Activated naive CD4-positive, alpha-beta T cell treated with anti-CD3 and anti-CD28 coated beads, Interleukin-2, amount 50 U/mL, for 72 hours (primary cell): ENCODE measurements at regions not wholly inside any gene's neighbourhood (a gene's known extent, or its start where the extent isn't known, plus 50 kb on each side); places are given as distances from the start of the nearest gene placed in this dataset.
A peak's percentile ranks its signal among the peaks of the same experiment; 100 is the strongest.

Experiments used
- ATAC-seq, 2 donors: fragments of 150-1000 bp; cut with Tn5 transposase; 2 replicates each; pipeline ENCODE4 v1.10.0; 2021; ENCODE audit warnings: mild to moderate bottlenecking in 2 of 2, moderate library complexity in 2 of 2
- DNase-seq, 2 donors: peaks; one replicate each; pipeline ENCODE4 v3.0.0; 2021 to 2022; ENCODE audit warnings: low spot score in 2 of 2
- H3K27ac Mint-ChIP-seq, 2 donors: one replicate each; pipeline ENCODE4 v1.8.0; 2022; ENCODE audit warnings: mild to moderate bottlenecking in 2 of 2, mixed read lengths in 2 of 2
- H3K36me3 Mint-ChIP-seq, 2 donors: one replicate each; pipeline ENCODE4 v1.8.0; 2022; ENCODE audit warnings: mixed read lengths in 2 of 2
- H3K9me3 Mint-ChIP-seq, 2 donors: one replicate each; pipeline ENCODE4 v1.8.0; 2022; ENCODE audit warnings: mixed read lengths in 2 of 2

DNA sequence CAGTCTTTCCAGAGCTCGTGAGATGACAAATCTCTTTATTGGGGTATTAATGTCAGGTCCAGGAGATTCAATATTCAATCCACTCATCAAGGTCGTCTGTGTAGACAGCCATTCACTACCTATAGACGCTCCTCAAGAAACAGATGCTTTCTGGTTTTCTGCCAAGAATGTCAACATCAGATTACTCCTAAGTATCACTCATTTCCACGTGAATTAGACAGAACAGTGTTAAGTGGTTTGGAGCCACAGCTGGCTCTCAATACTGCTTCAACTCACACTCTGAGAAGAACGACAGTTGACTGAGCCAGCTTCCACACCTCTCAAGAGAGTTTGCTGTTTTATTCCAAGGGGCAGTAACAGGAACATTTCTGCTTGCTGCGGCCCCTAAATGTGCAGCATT is 113.5 kb upstream of the NEDD4L start:
- DNase-seq (no peak), ATAC-seq (no peak)
- Mint-ChIP-seq H3K9me3 (peaks cover 0 to 4% of the 10 kb centered on the region in 2 donors), H3K36me3 (no peaks in the 10 kb centered on the region), H3K27ac (no peak overlapping the region)

DNA sequence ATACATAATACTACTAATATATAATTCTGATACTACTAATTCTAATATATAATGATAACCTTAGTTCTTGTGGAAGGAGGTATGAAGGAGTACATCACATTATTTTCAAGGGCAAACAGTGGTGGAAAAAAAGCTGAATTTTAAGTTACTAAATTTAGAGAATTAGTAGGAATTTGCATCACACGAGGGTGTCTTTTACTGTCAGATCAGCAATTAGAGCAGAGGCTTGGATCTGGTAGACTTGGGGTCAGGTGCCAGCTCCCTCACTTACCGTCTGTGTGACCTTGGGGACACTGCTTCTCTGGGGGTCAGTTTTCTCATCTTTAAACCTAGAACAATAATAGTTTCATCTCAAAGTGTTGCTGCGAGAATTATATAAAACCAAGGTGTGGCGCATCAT is 114.1 kb upstream of the NEDD4L start:
- Mint-ChIP-seq H3K27ac (no peak overlapping the region), H3K36me3 (no peaks in the 10 kb centered on the region), H3K9me3 (peaks cover 0 to 4% of the 10 kb centered on the region in 2 donors)
- DNase-seq (no peak), ATAC-seq (no peak)

GRCh38 chr18:57928466-57928865 is 115.6 kb upstream of the NEDD4L start:
- no peak for ATAC-seq
- peaks cover 0 to 4% of the 10 kb centered on the region in 2 donors for H3K9me3 Mint-ChIP-seq
- DNase-seq = no peak
- no peaks in the 10 kb centered on the region for H3K36me3 Mint-ChIP-seq
- H3K27ac Mint-ChIP-seq = no peak overlapping the region

DNA sequence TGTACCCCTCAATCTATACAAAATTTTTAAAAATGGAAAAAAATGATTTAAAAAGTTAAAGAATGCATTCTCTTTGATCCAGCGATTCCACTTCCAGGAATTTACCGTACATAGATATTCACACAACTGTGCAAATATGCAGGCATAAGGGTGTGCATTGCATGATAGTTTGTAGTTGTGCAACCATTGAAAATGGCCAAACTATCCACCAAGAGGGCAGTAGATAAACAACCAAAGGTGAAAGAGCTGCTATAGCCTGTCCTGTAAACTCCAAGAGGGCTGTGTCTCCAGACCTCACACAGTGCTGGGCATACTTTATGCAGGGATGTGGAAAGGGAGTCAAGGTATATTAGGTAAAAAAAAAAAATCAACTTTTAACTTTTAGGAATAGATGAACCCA is 116.5 kb upstream of the NEDD4L start:
- ATAC-seq (no peak), DNase-seq (no peak)
- no peaks in the 10 kb centered on the region for H3K36me3 Mint-ChIP-seq
- H3K9me3 Mint-ChIP-seq = no peaks in the 10 kb centered on the region
- no peak overlapping the region for H3K27ac Mint-ChIP-seq

- Mint-ChIP-seq H3K27ac (no peak overlapping the region), H3K9me3 (no peaks in the 10 kb centered on the region), H3K36me3 (no peaks in the 10 kb centered on the region)
- ATAC-seq (no peak), DNase-seq (no peak)
Measured at GRCh38 chr18:57925706-57926105, 118.3 kb upstream of the NEDD4L start.

DNA sequence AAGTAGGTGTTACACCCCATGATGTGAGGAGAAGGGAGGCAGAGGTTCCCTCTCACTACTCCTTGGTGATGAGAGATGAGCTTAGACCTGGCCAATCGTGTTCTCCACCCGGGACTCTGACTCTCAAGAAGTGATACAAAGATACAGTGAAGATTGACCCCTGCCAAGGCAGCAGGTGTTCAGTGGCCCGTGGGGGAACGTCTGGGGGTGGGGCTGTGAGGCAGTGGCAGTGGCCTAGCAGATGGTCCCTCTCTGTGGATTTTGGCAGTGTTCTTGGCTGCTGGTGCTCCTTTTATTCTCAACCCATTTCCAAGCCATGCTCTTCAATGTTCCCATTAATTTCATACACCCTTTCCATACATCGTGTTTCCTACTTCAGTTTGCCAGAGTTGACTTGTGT is 120.4 kb upstream of the NEDD4L start:
- no peaks in the 10 kb centered on the region for H3K36me3 Mint-ChIP-seq

GRCh38 chr18:57922885-57923284 is 119.8 kb upstream of the ATP8B1 start:
- H3K27ac Mint-ChIP-seq = no peak overlapping the region
- H3K36me3 Mint-ChIP-seq = no peaks in the 10 kb centered on the region
- ATAC-seq (no peak), DNase-seq (no peak)
- no peaks in the 10 kb centered on the region for H3K9me3 Mint-ChIP-seq

More for the DNA sequence above, 120.4 kb upstream of the NEDD4L start:
- no peak for DNase-seq
- Mint-ChIP-seq H3K27ac (no peak overlapping the region), H3K9me3 (no peaks in the 10 kb centered on the region)
- ATAC-seq = no peak

DNA sequence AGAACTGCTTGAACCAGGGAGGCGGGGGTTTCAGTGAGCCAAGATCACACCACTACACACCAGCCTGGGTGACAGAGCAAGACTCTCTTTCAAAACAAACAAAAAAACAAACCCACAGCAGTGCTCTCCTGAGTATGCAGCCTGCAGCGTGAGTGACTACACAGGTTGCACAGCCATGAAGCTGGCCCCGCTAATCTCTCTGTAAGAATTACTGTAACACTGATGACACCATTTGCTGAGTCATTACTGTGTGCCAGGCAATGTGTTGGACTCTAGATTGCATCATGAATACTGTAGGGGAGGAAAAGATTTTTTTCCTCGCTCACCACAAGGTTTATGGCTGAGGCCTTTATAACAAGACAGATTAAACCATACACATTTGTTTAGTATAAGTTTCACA is 118.6 kb upstream of the ATP8B1 start:
- H3K36me3 Mint-ChIP-seq = no peaks in the 10 kb centered on the region
- DNase-seq (no peak), ATAC-seq (peak; percentile 33 to 80)
- no peak overlapping the region for H3K27ac Mint-ChIP-seq
- no peaks in the 10 kb centered on the region for H3K9me3 Mint-ChIP-seq

- no peak for DNase-seq
- no peaks in the 10 kb centered on the region for H3K36me3 Mint-ChIP-seq
- ATAC-seq = no peak
- no peaks in the 10 kb centered on the region for H3K9me3 Mint-ChIP-seq
- no peak overlapping the region for H3K27ac Mint-ChIP-seq
Measured at GRCh38 chr18:57920036-57920435, 116.9 kb upstream of the ATP8B1 start.

GRCh38 chr18:57918601-57919000 is 115.5 kb upstream of the ATP8B1 start:
- Mint-ChIP-seq H3K36me3 (no peaks in the 10 kb centered on the region), H3K27ac (no peak overlapping the region), H3K9me3 (no peaks in the 10 kb centered on the region)
- DNase-seq = no peak
- ATAC-seq = no peak

DNA sequence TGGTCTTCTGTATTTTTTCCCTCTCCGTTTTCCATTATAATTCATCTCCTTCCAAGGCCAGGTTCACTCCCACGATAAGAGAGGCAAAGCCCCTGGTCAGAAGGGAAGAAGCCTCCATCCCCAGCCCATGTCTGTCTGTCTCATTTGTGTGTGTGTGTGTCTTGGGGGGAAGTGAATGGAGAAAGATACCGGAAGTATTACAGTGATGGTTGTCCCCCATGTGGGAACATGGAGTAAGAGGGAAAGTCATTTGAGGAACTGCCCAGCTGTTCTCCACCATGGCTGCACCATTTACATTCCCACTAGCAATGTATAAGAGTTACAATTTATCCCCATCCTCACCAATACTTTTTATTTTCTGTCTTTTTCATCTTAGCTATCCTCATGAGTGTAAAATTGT is 113.6 kb upstream of the ATP8B1 start:
- no peak for DNase-seq
- no peaks in the 10 kb centered on the region for H3K9me3 Mint-ChIP-seq
- no peak for ATAC-seq
- peak overlapping the region in 1 of 2 donors; percentile 38 for H3K27ac Mint-ChIP-seq
- H3K36me3 Mint-ChIP-seq = no peaks in the 10 kb centered on the region

GRCh38 chr18:57915865-57916582 is 112.9 kb upstream of the ATP8B1 start:
- ATAC-seq (peak; percentile 34 to 56), DNase-seq (no peak)
- H3K36me3 Mint-ChIP-seq = no peaks in the 10 kb centered on the region
- H3K9me3 Mint-ChIP-seq = no peaks in the 10 kb centered on the region
- peak overlapping the region; percentile 38 to 84 for H3K27ac Mint-ChIP-seq

DNA sequence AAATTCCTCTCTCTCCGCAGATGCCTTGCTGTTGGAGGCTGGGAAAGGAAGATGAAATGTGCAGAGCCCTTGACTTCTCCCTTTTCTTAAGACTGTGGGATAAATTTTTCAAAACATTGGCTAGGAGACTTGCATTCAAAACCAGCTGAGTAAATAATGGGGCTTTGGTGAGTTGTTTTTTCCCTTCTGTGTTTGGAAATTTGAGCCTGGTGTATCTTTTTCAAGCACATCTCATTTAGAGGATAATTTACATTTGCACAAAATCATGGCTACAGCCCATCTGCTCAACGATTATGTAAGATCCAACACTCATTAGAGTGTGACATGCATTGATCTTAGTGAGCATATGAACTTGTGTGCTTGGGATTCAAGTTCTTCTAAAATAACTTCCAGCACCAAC is 112.1 kb upstream of the ATP8B1 start:
- Mint-ChIP-seq H3K27ac (no peak overlapping the region), H3K36me3 (no peaks in the 10 kb centered on the region), H3K9me3 (no peaks in the 10 kb centered on the region)
- no peak for DNase-seq
- no peak for ATAC-seq

GRCh38 chr18:57913686-57914085 is 110.6 kb upstream of the ATP8B1 start:
- ATAC-seq (no peak), DNase-seq (no peak)
- no peaks in the 10 kb centered on the region for H3K36me3 Mint-ChIP-seq
- H3K9me3 Mint-ChIP-seq = no peaks in the 10 kb centered on the region
- no peak overlapping the region for H3K27ac Mint-ChIP-seq

DNA sequence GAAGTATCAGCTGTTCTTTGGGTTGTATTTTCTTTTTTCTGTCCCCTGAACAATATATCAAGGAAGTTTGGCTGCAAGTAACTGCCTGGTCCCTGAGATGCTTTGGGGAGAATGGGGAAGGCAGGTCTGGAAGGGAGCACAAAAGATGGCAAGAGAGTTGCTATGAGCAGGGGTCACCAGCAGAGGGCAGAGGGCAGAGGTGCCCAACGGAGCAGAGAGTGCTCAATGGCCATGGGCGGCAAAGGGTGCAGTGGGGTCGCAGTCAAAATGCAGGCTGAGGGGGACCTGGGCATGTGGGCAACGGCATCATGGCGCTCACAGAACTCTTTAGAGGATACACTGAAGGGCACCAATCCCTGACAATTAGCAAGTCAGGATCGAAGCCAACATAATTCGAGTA is 107.7 kb upstream of the ATP8B1 start:
- ATAC-seq (no peak), DNase-seq (peak in 1 of 2 donors; percentile 15)
- Mint-ChIP-seq H3K27ac (no peak overlapping the region), H3K36me3 (no peaks in the 10 kb centered on the region), H3K9me3 (no peaks in the 10 kb centered on the region)

GRCh38 chr18:57910134-57910533 is 107.0 kb upstream of the ATP8B1 start:
- no peak overlapping the region for H3K27ac Mint-ChIP-seq
- H3K36me3 Mint-ChIP-seq = no peaks in the 10 kb centered on the region
- ATAC-seq (no peak), DNase-seq (no peak)
- no peaks in the 10 kb centered on the region for H3K9me3 Mint-ChIP-seq

GRCh38 chr18:57909620-57910019 is 106.5 kb upstream of the ATP8B1 start:
- Mint-ChIP-seq H3K9me3 (no peaks in the 10 kb centered on the region), H3K27ac (no peak overlapping the region), H3K36me3 (no peaks in the 10 kb centered on the region)
- ATAC-seq (no peak), DNase-seq (no peak)

GRCh38 chr18:57908092-57908491 is 105.0 kb upstream of the ATP8B1 start:
- ATAC-seq (no peak), DNase-seq (no peak)
- Mint-ChIP-seq H3K36me3 (no peaks in the 10 kb centered on the region), H3K9me3 (no peaks in the 10 kb centered on the region), H3K27ac (no peak overlapping the region)

DNA sequence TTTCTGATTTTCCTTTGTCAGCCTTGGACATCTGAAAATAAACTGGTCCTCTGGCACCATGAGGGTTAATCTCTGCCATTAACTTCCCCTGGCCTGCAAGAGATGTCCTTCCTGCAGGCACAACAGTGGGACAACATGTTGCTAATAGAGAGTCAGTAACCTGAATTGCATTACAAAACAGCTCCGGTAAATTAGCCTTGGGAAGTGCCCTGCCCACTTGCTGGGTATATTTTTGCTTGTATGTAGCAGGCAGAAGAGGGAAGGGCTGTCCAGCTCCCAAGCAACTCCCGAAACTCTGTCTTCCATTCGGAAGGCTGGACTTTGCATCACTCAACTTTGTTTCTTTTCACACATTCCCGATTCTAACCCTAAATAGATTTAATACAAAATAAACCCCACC is 104.4 kb upstream of the ATP8B1 start:
- Mint-ChIP-seq H3K9me3 (no peaks in the 10 kb centered on the region), H3K27ac (no peak overlapping the region), H3K36me3 (no peaks in the 10 kb centered on the region)
- no peak for ATAC-seq
- DNase-seq = no peak
